ENCODE measurements at regions not wholly inside any gene's neighbourhood (a gene's known extent, or its start where the extent isn't known, plus 50 kb on each side); places are given as distances from the start of the nearest gene placed in this dataset.
A peak's percentile ranks its signal among the peaks of the same experiment; 100 is the strongest.

DNA sequence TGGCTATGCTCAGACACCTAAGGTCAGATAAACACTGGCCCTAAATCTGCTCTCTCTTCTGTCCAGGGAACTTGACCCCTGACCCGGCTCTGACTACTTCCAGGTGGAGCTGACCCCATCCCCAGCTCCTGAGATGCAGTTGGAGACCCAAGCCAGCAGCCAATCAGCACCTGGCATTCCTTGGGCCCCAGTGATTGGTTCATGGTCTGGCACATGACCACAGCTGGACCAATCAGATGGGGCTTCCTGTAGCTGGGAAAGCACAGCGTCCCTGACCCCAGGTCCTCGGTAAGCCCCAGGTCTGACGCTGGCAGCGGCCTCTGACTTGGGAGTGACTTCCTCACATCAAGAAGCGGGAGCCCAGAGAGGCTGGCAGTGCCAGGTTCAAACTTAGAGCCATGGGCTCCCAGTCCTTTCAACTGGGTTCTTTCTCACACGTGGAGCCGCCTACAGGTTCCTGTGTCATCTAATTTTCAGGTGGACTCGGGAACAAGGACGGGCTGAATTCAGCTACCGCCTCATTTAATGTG, 915.4 kb upstream of the TMEM132C start:
- H3K4me1 Mint-ChIP-seq (ENCODE audit: low read depth) = no peaks in the 10 kb centered on the region
- H3K27ac Mint-ChIP-seq = no peak overlapping the region
- no peaks in the 10 kb centered on the region for H3K27me3 Mint-ChIP-seq (ENCODE audit: insufficient read depth)
- H3K36me3 Mint-ChIP-seq (ENCODE audit: low read depth) = no peaks in the 10 kb centered on the region
- peaks cover 11% of the 10 kb centered on the region for H3K9me3 Mint-ChIP-seq
- no peak for DNase-seq (ENCODE audit: low spot score)
- intact Hi-C loops (cut with micrococcal nuclease) = no loop called here
- H3K4me3 Mint-ChIP-seq = no peak overlapping the region

- no peak overlapping the region for H3K4me3 Mint-ChIP-seq
- H3K4me1 Mint-ChIP-seq (ENCODE audit: low read depth) = no peaks in the 10 kb centered on the region
- H3K27me3 Mint-ChIP-seq (ENCODE audit: insufficient read depth) = no peaks in the 10 kb centered on the region
- peaks cover 2% of the 10 kb centered on the region for H3K9me3 Mint-ChIP-seq
- no peak overlapping the region for H3K27ac Mint-ChIP-seq
- no peaks in the 10 kb centered on the region for H3K36me3 Mint-ChIP-seq (ENCODE audit: low read depth)
- intact Hi-C loops (cut with micrococcal nuclease) = no loop called here
- DNase-seq (ENCODE audit: low spot score) = no peak
Observed at GRCh38 chr12:127355061-127355841, 911.7 kb upstream of the TMEM132C start.

GRCh38 chr12:127358888-127359287, 908.1 kb upstream of the TMEM132C start:
- Mint-ChIP-seq H3K4me3 (no peak overlapping the region), H3K27me3 (ENCODE audit: insufficient read depth) (no peaks in the 10 kb centered on the region), H3K4me1 (ENCODE audit: low read depth) (no peaks in the 10 kb centered on the region), H3K27ac (no peak overlapping the region), H3K9me3 (no peaks in the 10 kb centered on the region), H3K36me3 (ENCODE audit: low read depth) (no peaks in the 10 kb centered on the region)
- no peak for DNase-seq (ENCODE audit: low spot score)
- intact Hi-C loops (cut with micrococcal nuclease) = no loop called here

DNA sequence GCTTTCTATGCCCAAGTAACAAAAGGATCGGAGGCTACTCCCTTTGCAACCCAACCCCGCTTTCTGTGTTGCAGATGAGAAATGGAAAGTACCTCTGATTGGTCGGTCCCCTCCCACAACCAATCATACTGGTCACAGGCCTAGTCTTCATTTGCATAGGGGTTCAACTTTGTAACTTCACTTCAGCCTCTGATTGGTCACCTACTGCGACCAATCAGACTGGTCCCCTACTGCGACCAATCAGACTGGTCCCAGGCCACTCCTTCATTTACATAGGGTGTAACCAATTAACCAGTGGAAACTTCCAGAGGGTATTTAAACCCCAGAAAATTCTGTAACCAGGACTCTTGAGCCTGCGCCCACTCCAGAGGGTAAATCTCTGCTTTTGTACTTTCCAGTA, 906.4 kb upstream of the TMEM132C start:
- Mint-ChIP-seq H3K9me3 (no peaks in the 10 kb centered on the region), H3K36me3 (ENCODE audit: low read depth) (no peaks in the 10 kb centered on the region), H3K27ac (no peak overlapping the region), H3K4me3 (no peak overlapping the region), H3K4me1 (ENCODE audit: low read depth) (no peaks in the 10 kb centered on the region), H3K27me3 (ENCODE audit: insufficient read depth) (no peaks in the 10 kb centered on the region)
- no peak for DNase-seq (ENCODE audit: low spot score)
- intact Hi-C loops (cut with micrococcal nuclease) = no loop called here

- H3K27ac Mint-ChIP-seq = no peak overlapping the region
- no peaks in the 10 kb centered on the region for H3K4me1 Mint-ChIP-seq (ENCODE audit: low read depth)
- no peak overlapping the region for H3K4me3 Mint-ChIP-seq
- no peaks in the 10 kb centered on the region for H3K9me3 Mint-ChIP-seq
- intact Hi-C loops (cut with micrococcal nuclease) = no loop called here
- H3K36me3 Mint-ChIP-seq (ENCODE audit: low read depth) = no peaks in the 10 kb centered on the region
- DNase-seq (ENCODE audit: low spot score) = no peak
- H3K27me3 Mint-ChIP-seq (ENCODE audit: insufficient read depth) = no peaks in the 10 kb centered on the region
Observed at GRCh38 chr12:127362121-127362520, 904.8 kb upstream of the TMEM132C start.

GRCh38 chr12:127363392-127363791, 903.6 kb upstream of the TMEM132C start:
- intact Hi-C loops (cut with micrococcal nuclease) = no loop called here
- no peak for DNase-seq (ENCODE audit: low spot score)

GRCh38 chr12:127373559-127373958, 893.4 kb upstream of the TMEM132C start:
- Mint-ChIP-seq H3K4me3 (no peak overlapping the region), H3K27me3 (ENCODE audit: insufficient read depth) (no peaks in the 10 kb centered on the region), H3K9me3 (no peaks in the 10 kb centered on the region), H3K4me1 (ENCODE audit: low read depth) (no peaks in the 10 kb centered on the region), H3K27ac (no peak overlapping the region), H3K36me3 (ENCODE audit: low read depth) (no peaks in the 10 kb centered on the region)
- DNase-seq (ENCODE audit: low spot score) = no peak
- intact Hi-C loops (cut with micrococcal nuclease) = no loop called here

More at GRCh38 chr12:127363392-127363791, 903.6 kb upstream of the TMEM132C start:
- no peaks in the 10 kb centered on the region for H3K27me3 Mint-ChIP-seq (ENCODE audit: insufficient read depth)
- no peaks in the 10 kb centered on the region for H3K4me1 Mint-ChIP-seq (ENCODE audit: low read depth)
- H3K27ac Mint-ChIP-seq = no peak overlapping the region
- no peak overlapping the region for H3K4me3 Mint-ChIP-seq
- no peaks in the 10 kb centered on the region for H3K9me3 Mint-ChIP-seq
- no peaks in the 10 kb centered on the region for H3K36me3 Mint-ChIP-seq (ENCODE audit: low read depth)

DNA sequence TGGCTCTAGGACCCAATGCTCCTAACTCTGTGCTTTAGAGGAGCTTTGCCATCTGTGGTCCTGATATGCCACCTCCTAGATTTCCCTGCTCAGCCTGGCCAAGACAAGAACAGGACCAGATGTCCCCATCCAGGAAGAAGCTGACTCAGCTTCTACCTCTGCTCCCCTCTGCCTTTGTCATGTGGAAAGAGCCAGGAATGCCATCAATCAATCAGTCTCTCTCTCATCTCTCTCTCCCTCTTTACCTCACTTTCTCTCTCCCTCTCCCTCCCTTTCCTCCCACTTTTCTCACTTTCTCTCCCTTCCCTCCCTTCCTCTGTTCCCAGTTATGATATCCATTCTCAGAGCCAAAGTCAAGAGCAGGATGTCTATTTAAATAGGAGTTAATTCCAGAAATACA, 892.5 kb upstream of the TMEM132C start:
- Mint-ChIP-seq H3K9me3 (no peaks in the 10 kb centered on the region), H3K4me3 (no peak overlapping the region), H3K27me3 (ENCODE audit: insufficient read depth) (no peaks in the 10 kb centered on the region), H3K36me3 (ENCODE audit: low read depth) (no peaks in the 10 kb centered on the region), H3K4me1 (ENCODE audit: low read depth) (no peaks in the 10 kb centered on the region), H3K27ac (no peak overlapping the region)
- intact Hi-C loops (cut with micrococcal nuclease) = no loop called here
- no peak for DNase-seq (ENCODE audit: low spot score)

- intact Hi-C loops (cut with micrococcal nuclease) = loop anchor here (1.0 to 2.0 kb wide), 5 partner anchors 100 to 1312 kb away; no protein-coding TSS in a partner anchor
- no peak overlapping the region for H3K27ac Mint-ChIP-seq
- H3K9me3 Mint-ChIP-seq = no peaks in the 10 kb centered on the region
- H3K4me3 Mint-ChIP-seq = no peak overlapping the region
- no peaks in the 10 kb centered on the region for H3K4me1 Mint-ChIP-seq (ENCODE audit: low read depth)
- no peaks in the 10 kb centered on the region for H3K36me3 Mint-ChIP-seq (ENCODE audit: low read depth)
- DNase-seq (ENCODE audit: low spot score) = peak; percentile 19
- H3K27me3 Mint-ChIP-seq (ENCODE audit: insufficient read depth) = peaks cover 4% of the 10 kb centered on the region
Observed at GRCh38 chr12:127381043-127381668, 885.8 kb upstream of the TMEM132C start.

- DNase-seq (ENCODE audit: low spot score) = no peak
- H3K4me1 Mint-ChIP-seq (ENCODE audit: low read depth) = no peaks in the 10 kb centered on the region
- no peak overlapping the region for H3K27ac Mint-ChIP-seq
Observed at GRCh38 chr12:127381681-127382080, 885.3 kb upstream of the TMEM132C start.

GRCh38 chr12:127383281-127383680, 883.7 kb upstream of the TMEM132C start:
- intact Hi-C loops (cut with micrococcal nuclease) = no loop called here
- Mint-ChIP-seq H3K36me3 (ENCODE audit: low read depth) (no peaks in the 10 kb centered on the region), H3K9me3 (no peaks in the 10 kb centered on the region), H3K27me3 (ENCODE audit: insufficient read depth) (peaks cover 4% of the 10 kb centered on the region), H3K27ac (no peak overlapping the region), H3K4me1 (ENCODE audit: low read depth) (no peaks in the 10 kb centered on the region), H3K4me3 (no peak overlapping the region)
- no peak for DNase-seq (ENCODE audit: low spot score)

More at GRCh38 chr12:127381681-127382080, 885.3 kb upstream of the TMEM132C start:
- intact Hi-C loops (cut with micrococcal nuclease) = loop anchor here (1.0 to 2.0 kb wide), 5 partner anchors 101 to 1313 kb away; no protein-coding TSS in a partner anchor
- Mint-ChIP-seq H3K36me3 (ENCODE audit: low read depth) (no peaks in the 10 kb centered on the region), H3K4me3 (no peak overlapping the region), H3K9me3 (no peaks in the 10 kb centered on the region), H3K27me3 (ENCODE audit: insufficient read depth) (peaks cover 4% of the 10 kb centered on the region)

DNA sequence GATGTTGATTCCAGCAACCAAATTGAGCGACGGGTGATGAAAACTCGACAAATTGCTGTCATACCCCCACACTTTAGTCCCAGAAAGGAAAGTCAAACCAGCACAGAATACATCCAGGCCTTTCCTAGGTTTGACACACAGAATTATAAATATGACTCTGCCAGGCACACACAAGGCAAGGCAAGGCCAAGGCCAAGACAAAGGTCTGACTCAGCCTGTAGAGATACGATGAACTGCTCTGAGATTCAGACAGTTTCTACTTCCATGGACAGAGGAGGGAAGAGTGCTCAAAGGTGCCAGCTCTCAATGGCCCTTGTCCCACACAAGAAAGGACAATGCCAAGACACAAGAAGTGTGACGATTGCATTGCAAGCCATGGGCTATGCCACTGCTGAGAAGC, 880.2 kb upstream of the TMEM132C start:
- H3K27me3 Mint-ChIP-seq (ENCODE audit: insufficient read depth) = peaks cover 4% of the 10 kb centered on the region
- no peaks in the 10 kb centered on the region for H3K9me3 Mint-ChIP-seq
- DNase-seq (ENCODE audit: low spot score) = no peak
- H3K36me3 Mint-ChIP-seq (ENCODE audit: low read depth) = no peaks in the 10 kb centered on the region
- H3K4me3 Mint-ChIP-seq = no peak overlapping the region
- no peak overlapping the region for H3K27ac Mint-ChIP-seq
- intact Hi-C loops (cut with micrococcal nuclease) = no loop called here
- H3K4me1 Mint-ChIP-seq (ENCODE audit: low read depth) = no peaks in the 10 kb centered on the region

GRCh38 chr12:127388985-127389384, 878.0 kb upstream of the TMEM132C start:
- H3K9me3 Mint-ChIP-seq = no peaks in the 10 kb centered on the region
- intact Hi-C loops (cut with micrococcal nuclease) = no loop called here
- H3K36me3 Mint-ChIP-seq (ENCODE audit: low read depth) = no peaks in the 10 kb centered on the region
- H3K4me3 Mint-ChIP-seq = no peak overlapping the region
- no peak for DNase-seq (ENCODE audit: low spot score)
- no peaks in the 10 kb centered on the region for H3K27me3 Mint-ChIP-seq (ENCODE audit: insufficient read depth)
- H3K27ac Mint-ChIP-seq = no peak overlapping the region
- no peaks in the 10 kb centered on the region for H3K4me1 Mint-ChIP-seq (ENCODE audit: low read depth)
